Neural cell (in vitro differentiated cells): ENCODE measurements at regions not wholly inside any gene's neighbourhood (a gene's known extent, or its start where the extent isn't known, plus 50 kb on each side); places are given as distances from the start of the nearest gene placed in this dataset.

ENCODE experiments used
- H2AFZ ChIP-seq: fragments of 200-600, 300-800 bp; sonication (generic), shearing (Covaris generic); 2 replicates; pipeline ENCODE4 v1.6.0; 2014; ENCODE audit warnings: low read depth, mild to moderate bottlenecking, antibody characterized with exemption, low read length, moderate library complexity
- H3F3A ChIP-seq: fragments of 200-600 bp; shearing (Covaris generic); 2 replicates; pipeline ENCODE4 v1.6.1; 2016; ENCODE audit warnings: mild to moderate bottlenecking, moderate library complexity, mixed read lengths, antibody characterized with exemption, low read length; ENCODE audit not compliant: insufficient read depth, poor library complexity, severe bottlenecking
- H3K27ac ChIP-seq: fragments of 200-600, 300-800 bp; sonication (generic), shearing (Covaris generic); 2 replicates; pipeline ENCODE4 v1.5.1; 2014; ENCODE audit warnings: mild to moderate bottlenecking, low read length, moderate library complexity
- H3K27me3 ChIP-seq: fragments of 300-800, 200-600 bp; sonication (generic), shearing (Covaris generic); 2 replicates; pipeline ENCODE4 v1.6.0; 2014; ENCODE audit warnings: mild to moderate bottlenecking, low read depth, low read length, moderate library complexity; ENCODE audit not compliant: insufficient read depth
- H3K36me3 ChIP-seq: fragments of 300-800, 200-600 bp; sonication (generic), shearing (Covaris generic); 2 replicates; pipeline ENCODE4 v1.5.1; 2014; ENCODE audit warnings: mild to moderate bottlenecking, antibody characterized with exemption, low read length, moderate library complexity; ENCODE audit not compliant: insufficient read depth
- H3K4me2 ChIP-seq: fragments of 300-800, 200-600 bp; sonication (generic), shearing (Covaris generic); 2 replicates; pipeline ENCODE4 v1.6.0; 2014; ENCODE audit warnings: mild to moderate bottlenecking, low read length
- H3K4me3 ChIP-seq: fragments of 300-800, 200-600 bp; sonication (generic), shearing (Covaris generic); 2 replicates; pipeline ENCODE4 v1.5.1; 2014; ENCODE audit warnings: mild to moderate bottlenecking, low read length, moderate library complexity
- H3K79me2 ChIP-seq: fragments of 200-600 bp; shearing (Covaris generic); replicated peaks from 2 replicates; pipeline ENCODE4 v1.6.0; 2014; ENCODE audit warnings: mild to moderate bottlenecking, low read length, moderate library complexity; ENCODE audit not compliant: insufficient read depth
- H3K9ac ChIP-seq: fragments of 300-800, 200-600 bp; sonication (generic), shearing (Covaris generic); 2 replicates; pipeline ENCODE4 v1.6.1; 2016; ENCODE audit warnings: mild to moderate bottlenecking, low read length, mixed read lengths
- H3K9me2 ChIP-seq: fragments of 200-600 bp; shearing (Covaris generic); 2 replicates; pipeline ENCODE4 v1.6.1; 2016; ENCODE audit warnings: mild to moderate bottlenecking, low read length, mixed read lengths; ENCODE audit not compliant: insufficient read depth
- H3K9me3 ChIP-seq: fragments of 200-600, 300-800 bp; sonication (generic), shearing (Covaris generic); 2 replicates; pipeline ENCODE4 v1.6.1; 2016; ENCODE audit warnings: mild to moderate bottlenecking, mixed run types, low read length, moderate library complexity, mixed read lengths
- H4K20me1 ChIP-seq: fragments of 200-600 bp; shearing (Covaris generic); 2 replicates; pipeline ENCODE4 v1.6.1; 2016; ENCODE audit warnings: mild to moderate bottlenecking, mixed run types; ENCODE audit not compliant: insufficient read depth
- EP300 ChIP-seq: fragments of 450-650 bp; conservative IDR thresholded peaks from 2 replicates; pipeline ENCODE4 v1.6.1; 2014; ENCODE audit warnings: antibody characterized with exemption, mild to moderate bottlenecking, moderate library complexity; ENCODE audit not compliant: poor library complexity, severe bottlenecking
- EZH2 ChIP-seq: fragments of 200-600, 300-800 bp; shearing (Covaris generic), sonication (generic); IDR thresholded peaks from 2 replicates; pipeline ENCODE4 v1.6.1; 2014; ENCODE audit warnings: antibody characterized with exemption, low read length, borderline replicate concordance, mild to moderate bottlenecking; ENCODE audit not compliant: insufficient read depth, poor library complexity, severe bottlenecking
- MXI1 ChIP-seq: fragments of 450-650 bp; conservative IDR thresholded peaks from 2 replicates; pipeline ENCODE4 v1.6.1; 2014; ENCODE audit warnings: antibody characterized with exemption, mild to moderate bottlenecking; ENCODE audit not compliant: poor library complexity, severe bottlenecking
- POLR2AphosphoS5 ChIP-seq: IDR thresholded peaks from 2 replicates; pipeline ENCODE4 v1.6.1; 2012
- RAD21 ChIP-seq: fragments of 450-650 bp; conservative IDR thresholded peaks from 2 replicates; pipeline ENCODE4 v1.6.1; 2014; ENCODE audit warnings: antibody characterized with exemption, mild to moderate bottlenecking, moderate library complexity
- SMC3 ChIP-seq: fragments of 450-650 bp; conservative IDR thresholded peaks from 2 replicates; pipeline ENCODE4 v1.6.1; 2014; ENCODE audit warnings: antibody characterized with exemption, mild to moderate bottlenecking, moderate library complexity; ENCODE audit not compliant: poor library complexity
- TAF1 ChIP-seq: IDR thresholded peaks from 2 replicates; pipeline ENCODE4 v1.6.1; 2012; ENCODE audit warnings: low read depth
- TF ChIP-seq, protein P1 (sequence below): fragments of 450-650 bp; IDR thresholded peaks from 2 replicates; pipeline ENCODE4 v1.5.1; 2014; ENCODE audit warnings: antibody characterized with exemption, mild to moderate bottlenecking, moderate library complexity; ENCODE audit not compliant: poor library complexity, severe bottlenecking
- TF ChIP-seq, protein P2 (sequence below): IDR thresholded peaks from 2 replicates; pipeline ENCODE4 v1.6.1; 2012; ENCODE audit warnings: borderline replicate concordance

- TF ChIP-seq, protein P1, sequence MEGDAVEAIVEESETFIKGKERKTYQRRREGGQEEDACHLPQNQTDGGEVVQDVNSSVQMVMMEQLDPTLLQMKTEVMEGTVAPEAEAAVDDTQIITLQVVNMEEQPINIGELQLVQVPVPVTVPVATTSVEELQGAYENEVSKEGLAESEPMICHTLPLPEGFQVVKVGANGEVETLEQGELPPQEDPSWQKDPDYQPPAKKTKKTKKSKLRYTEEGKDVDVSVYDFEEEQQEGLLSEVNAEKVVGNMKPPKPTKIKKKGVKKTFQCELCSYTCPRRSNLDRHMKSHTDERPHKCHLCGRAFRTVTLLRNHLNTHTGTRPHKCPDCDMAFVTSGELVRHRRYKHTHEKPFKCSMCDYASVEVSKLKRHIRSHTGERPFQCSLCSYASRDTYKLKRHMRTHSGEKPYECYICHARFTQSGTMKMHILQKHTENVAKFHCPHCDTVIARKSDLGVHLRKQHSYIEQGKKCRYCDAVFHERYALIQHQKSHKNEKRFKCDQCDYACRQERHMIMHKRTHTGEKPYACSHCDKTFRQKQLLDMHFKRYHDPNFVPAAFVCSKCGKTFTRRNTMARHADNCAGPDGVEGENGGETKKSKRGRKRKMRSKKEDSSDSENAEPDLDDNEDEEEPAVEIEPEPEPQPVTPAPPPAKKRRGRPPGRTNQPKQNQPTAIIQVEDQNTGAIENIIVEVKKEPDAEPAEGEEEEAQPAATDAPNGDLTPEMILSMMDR: no peak
- TF ChIP-seq SMC3: no peak
- TF ChIP-seq POLR2AphosphoS5: no peak
- Histone ChIP-seq H3K27ac (no peak overlapping the region), H3K4me3 (no peak overlapping the region), H4K20me1 (no peaks in the 10 kb centered on the region), H3F3A (no peaks in the 10 kb centered on the region), H3K79me2 (no peaks in the 10 kb centered on the region), H3K4me2 (no peak overlapping the region), H3K9me3 (no peaks in the 10 kb centered on the region), H3K9ac (no peak overlapping the region), H2AFZ (no peak overlapping the region), H3K9me2 (no peaks in the 10 kb centered on the region), H3K27me3 (no peaks in the 10 kb centered on the region), H3K36me3 (no peaks in the 10 kb centered on the region)
Measured at GRCh38 chrX:122501652-122502051, 682.4 kb upstream of the GRIA3 start.

DNA sequence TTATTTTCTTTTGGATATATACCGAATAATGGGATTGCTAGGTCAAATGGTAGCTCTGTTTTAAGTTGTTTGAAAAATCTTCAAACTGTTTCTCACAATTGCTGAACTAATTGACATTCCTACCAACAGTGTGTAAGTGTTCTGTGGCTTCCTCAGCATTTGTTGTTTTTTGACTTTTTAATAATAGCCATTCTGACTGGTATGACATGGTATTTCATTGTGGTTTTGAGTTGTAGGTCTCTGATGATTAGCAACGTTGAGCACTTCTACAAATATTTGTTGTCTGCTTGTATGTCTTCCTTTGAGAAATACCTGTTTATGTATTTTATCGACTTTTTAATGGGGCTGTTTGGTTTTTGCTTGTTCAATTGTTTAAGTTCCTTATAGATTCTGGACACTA, 680.1 kb upstream of the GRIA3 start:
- Histone ChIP-seq H3K9me3 (no peaks in the 10 kb centered on the region), H4K20me1 (no peaks in the 10 kb centered on the region), H3K9me2 (no peaks in the 10 kb centered on the region), H2AFZ (no peak overlapping the region), H3K27me3 (no peaks in the 10 kb centered on the region), H3K79me2 (no peaks in the 10 kb centered on the region), H3K9ac (no peak overlapping the region), H3K27ac (no peak overlapping the region), H3K36me3 (no peaks in the 10 kb centered on the region), H3K4me2 (no peak overlapping the region), H3K4me3 (no peak overlapping the region), H3F3A (no peaks in the 10 kb centered on the region)
- TF ChIP-seq RAD21 (no peak), MXI1 (no peak), TAF1 (no peak), EZH2 (no peak), SMC3 (no peak), POLR2AphosphoS5 (no peak), EP300 (no peak)
- TF ChIP-seq, protein P1: no peak
- TF ChIP-seq, protein P2, sequence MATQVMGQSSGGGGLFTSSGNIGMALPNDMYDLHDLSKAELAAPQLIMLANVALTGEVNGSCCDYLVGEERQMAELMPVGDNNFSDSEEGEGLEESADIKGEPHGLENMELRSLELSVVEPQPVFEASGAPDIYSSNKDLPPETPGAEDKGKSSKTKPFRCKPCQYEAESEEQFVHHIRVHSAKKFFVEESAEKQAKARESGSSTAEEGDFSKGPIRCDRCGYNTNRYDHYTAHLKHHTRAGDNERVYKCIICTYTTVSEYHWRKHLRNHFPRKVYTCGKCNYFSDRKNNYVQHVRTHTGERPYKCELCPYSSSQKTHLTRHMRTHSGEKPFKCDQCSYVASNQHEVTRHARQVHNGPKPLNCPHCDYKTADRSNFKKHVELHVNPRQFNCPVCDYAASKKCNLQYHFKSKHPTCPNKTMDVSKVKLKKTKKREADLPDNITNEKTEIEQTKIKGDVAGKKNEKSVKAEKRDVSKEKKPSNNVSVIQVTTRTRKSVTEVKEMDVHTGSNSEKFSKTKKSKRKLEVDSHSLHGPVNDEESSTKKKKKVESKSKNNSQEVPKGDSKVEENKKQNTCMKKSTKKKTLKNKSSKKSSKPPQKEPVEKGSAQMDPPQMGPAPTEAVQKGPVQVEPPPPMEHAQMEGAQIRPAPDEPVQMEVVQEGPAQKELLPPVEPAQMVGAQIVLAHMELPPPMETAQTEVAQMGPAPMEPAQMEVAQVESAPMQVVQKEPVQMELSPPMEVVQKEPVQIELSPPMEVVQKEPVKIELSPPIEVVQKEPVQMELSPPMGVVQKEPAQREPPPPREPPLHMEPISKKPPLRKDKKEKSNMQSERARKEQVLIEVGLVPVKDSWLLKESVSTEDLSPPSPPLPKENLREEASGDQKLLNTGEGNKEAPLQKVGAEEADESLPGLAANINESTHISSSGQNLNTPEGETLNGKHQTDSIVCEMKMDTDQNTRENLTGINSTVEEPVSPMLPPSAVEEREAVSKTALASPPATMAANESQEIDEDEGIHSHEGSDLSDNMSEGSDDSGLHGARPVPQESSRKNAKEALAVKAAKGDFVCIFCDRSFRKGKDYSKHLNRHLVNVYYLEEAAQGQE: no peak
